Stomach (tissue), 8 donors: ENCODE measurements at regions not wholly inside any gene's neighbourhood (a gene's known extent, or its start where the extent isn't known, plus 50 kb on each side); places are given as distances from the start of the nearest gene placed in this dataset.
"Not testable (repeated sequence)": the region's sequence is repeated elsewhere in the genome, so short reads cannot be mapped to it uniquely, and the experiment has no call there.

Experiments
- DNase-seq, 2 donors: peaks; one replicate each; pipeline versions ENCODE4 v3.0.0 to v3.0.0-alpha.2; 2013 to 2019
- H3K27ac ChIP-seq, 5 donors: fragments of 200-600 bp in 4 of 5; sonication (generic) in 4 of 5; one replicate each; pipeline ENCODE4 v1.5.1; 2013 to 2019; ENCODE audit warnings: mild to moderate bottlenecking in 1 of 5, moderate library complexity in 1 of 5
- H3K27me3 ChIP-seq, 3 donors: fragments of 200-600 bp; sonication (generic); one replicate each; pipeline ENCODE4 v1.5.1; 2017 to 2019; ENCODE audit warnings: mixed run types in 1 of 3
- H3K36me3 ChIP-seq, 4 donors: fragments of 200-600 bp; sonication (generic); 1 replicate in 3 of 4; 2 replicates in 1 of 4; pipeline ENCODE4 v1.5.1; 2016 to 2019
- H3K4me1 ChIP-seq, 4 donors: fragments of 200-600 bp; sonication (generic); one replicate each; pipeline ENCODE4 v1.5.1; 2016 to 2019
- H3K4me3 ChIP-seq, 4 donors: fragments of 200-600 bp; sonication (generic) in 3 of 4; one replicate each; pipeline ENCODE4 v1.5.1; 2016 to 2019; ENCODE audit warnings: mild to moderate bottlenecking in 1 of 4
- H3K9me3 ChIP-seq, 4 donors: fragments of 200-600 bp; sonication (generic); one replicate each; pipeline ENCODE4 v1.5.1; 2016 to 2019
- EP300 ChIP-seq: sonication (generic); formaldehyde crosslinking; IDR thresholded peaks from one replicate; pipeline ENCODE4 v1.6.1; 2017; ENCODE audit warnings: antibody characterized with exemption
- POLR2A ChIP-seq, 4 donors: fragments of 450-650 bp; IDR thresholded peaks; one replicate each; pipeline ENCODE4 v1.6.1; 2016; ENCODE audit warnings: antibody characterized with exemption in 4 of 4, control low read depth in 2 of 4, mild to moderate bottlenecking in 1 of 4, moderate library complexity in 1 of 4
- POLR2AphosphoS5 ChIP-seq, 3 donors: sonication (generic); formaldehyde crosslinking; IDR thresholded peaks; one replicate each; pipeline ENCODE4 v1.6.1; 2016; ENCODE audit warnings: antibody characterized with exemption in 3 of 3
- WGBS, 5 donors: extraction: QIAGEN DNeasy Blood & Tissue Kit in 3 of 5; methylation state at CpG; one replicate each; pipeline versions ENCODE4 v1.1.5 to v1.1.7; 2013 to 2018; 5-methylcytosine and 5-hydroxymethylcytosine counted together
- intact Hi-C: fragments of 100-400 bp; cut with DNase I; formaldehyde crosslinking; loops from one replicate; pipeline ENCODE4 v1.15.1; 2023; ENCODE audit warnings: low total_unique reads
- TF ChIP-seq, protein P1 (sequence below), 7 experiments: fragments of 450-650 bp in 4 of 7; fragments of 200-600 bp in 3 of 7; sonication (generic) in 3 of 7; IDR thresholded peaks; one replicate each; pipeline ENCODE4 v1.5.1; 2016 to 2019; ENCODE audit warnings: antibody characterized with exemption in 7 of 7, control low read depth in 2 of 7, mild to moderate bottlenecking in 1 of 7
- donor health status: healthy with polysubstance abuse.
- donor health status: Bipolar disorder and iron deficiency.
- donor health status: healthy.

GRCh38 chr2:235105821-235106359, 154.1 kb downstream of the SH3BP4 start:
- Histone ChIP-seq H3K4me1 (peaks cover 0 to 4% (median 0%) of the 10 kb centered on the region in 4 donors), H3K36me3 (no peaks in the 10 kb centered on the region), H3K27me3 (no peaks in the 10 kb centered on the region), H3K9me3 (no peaks in the 10 kb centered on the region), H3K27ac (no peak overlapping the region), H3K4me3 (no peak overlapping the region)
- TF ChIP-seq POLR2AphosphoS5 (IDR thresholded peaks at IDR 0.05) (no peak), EP300 (no peak)
- no peak for DNase-seq
- intact Hi-C loops, result no loop called here
- WGBS, 5 donors, result 86 to 90% (median 88%) methylated on average over 18 to 19 of the region's 19 CpGs

DNA sequence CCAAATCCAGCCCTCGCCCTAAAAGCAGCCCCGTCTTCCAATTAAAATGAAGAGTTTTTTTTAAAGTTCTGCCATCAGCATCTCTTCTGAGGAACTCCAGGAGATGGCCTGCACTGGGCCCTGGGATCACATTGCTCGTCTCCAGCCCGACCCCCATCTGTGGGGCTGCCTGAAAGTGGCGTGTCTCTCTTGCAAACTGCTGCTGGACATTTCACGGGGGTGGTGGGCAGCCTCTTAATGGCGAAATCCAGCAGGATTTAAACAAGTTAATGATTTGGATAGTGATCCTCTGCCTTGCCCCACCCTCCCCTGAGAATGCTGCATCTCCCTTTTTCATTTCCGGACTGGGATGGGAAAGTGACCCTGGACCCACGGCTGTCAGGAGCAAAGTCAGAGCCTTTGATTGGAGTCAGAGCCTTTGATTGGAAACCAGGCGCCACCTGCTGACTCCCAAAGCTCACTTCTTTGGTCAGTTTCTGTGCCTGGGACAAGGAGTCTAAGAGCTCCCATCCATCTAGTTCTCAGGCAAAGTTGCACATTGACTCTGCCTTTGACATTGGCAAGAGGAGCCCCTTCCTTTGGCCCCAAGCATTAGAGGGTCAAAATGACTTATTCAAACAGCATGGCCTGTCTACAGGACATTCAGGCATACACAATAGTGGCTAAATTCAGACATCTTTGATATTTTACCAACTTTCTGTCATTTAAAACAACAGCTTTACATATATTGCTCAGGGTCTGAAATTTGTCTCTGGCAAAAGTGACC, 155.2 kb downstream of the SH3BP4 start:
- WGBS, 5 donors, result 48 to 55% (median 52%) methylated on average over 10 of the region's 10 CpGs
- intact Hi-C loops, result no loop called here

GRCh38 chr2:235107640-235107951, 155.8 kb downstream of the SH3BP4 start:
- H3K9me3 ChIP-seq, result no peaks in the 10 kb centered on the region
- peaks cover 0 to 4% (median 0%) of the 10 kb centered on the region in 4 donors for H3K4me1 ChIP-seq
- DNase-seq, result no peak
- H3K27ac ChIP-seq, result no peak overlapping the region
- no peak overlapping the region for H3K4me3 ChIP-seq
- WGBS, 5 donors, result 73 to 85% (median 82%) methylated on average over 3 of the region's 3 CpGs
- intact Hi-C loops, result no loop called here
- no peaks in the 10 kb centered on the region for H3K36me3 ChIP-seq
- no peaks in the 10 kb centered on the region for H3K27me3 ChIP-seq
- no peak for TF ChIP-seq POLR2AphosphoS5 (IDR thresholded peaks at IDR 0.05)
- TF ChIP-seq EP300, result no peak
- TF ChIP-seq, protein P1, sequence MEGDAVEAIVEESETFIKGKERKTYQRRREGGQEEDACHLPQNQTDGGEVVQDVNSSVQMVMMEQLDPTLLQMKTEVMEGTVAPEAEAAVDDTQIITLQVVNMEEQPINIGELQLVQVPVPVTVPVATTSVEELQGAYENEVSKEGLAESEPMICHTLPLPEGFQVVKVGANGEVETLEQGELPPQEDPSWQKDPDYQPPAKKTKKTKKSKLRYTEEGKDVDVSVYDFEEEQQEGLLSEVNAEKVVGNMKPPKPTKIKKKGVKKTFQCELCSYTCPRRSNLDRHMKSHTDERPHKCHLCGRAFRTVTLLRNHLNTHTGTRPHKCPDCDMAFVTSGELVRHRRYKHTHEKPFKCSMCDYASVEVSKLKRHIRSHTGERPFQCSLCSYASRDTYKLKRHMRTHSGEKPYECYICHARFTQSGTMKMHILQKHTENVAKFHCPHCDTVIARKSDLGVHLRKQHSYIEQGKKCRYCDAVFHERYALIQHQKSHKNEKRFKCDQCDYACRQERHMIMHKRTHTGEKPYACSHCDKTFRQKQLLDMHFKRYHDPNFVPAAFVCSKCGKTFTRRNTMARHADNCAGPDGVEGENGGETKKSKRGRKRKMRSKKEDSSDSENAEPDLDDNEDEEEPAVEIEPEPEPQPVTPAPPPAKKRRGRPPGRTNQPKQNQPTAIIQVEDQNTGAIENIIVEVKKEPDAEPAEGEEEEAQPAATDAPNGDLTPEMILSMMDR (IDR thresholded peaks at IDR 0.05), result no peak

More for the DNA sequence above, 155.2 kb downstream of the SH3BP4 start:
- H3K4me3 ChIP-seq, result no peak overlapping the region
- no peak overlapping the region for H3K27ac ChIP-seq
- TF ChIP-seq, protein P1 (IDR thresholded peaks at IDR 0.05), result peak in 5 of 7 experiments; percentile 36 to 66 (median 62)
- TF ChIP-seq POLR2AphosphoS5 (IDR thresholded peaks at IDR 0.05), result no peak
- TF ChIP-seq POLR2A (IDR thresholded peaks at IDR 0.05), result no peak
- no peaks in the 10 kb centered on the region for H3K36me3 ChIP-seq
- H3K4me1 ChIP-seq, result peaks cover 0 to 4% (median 0%) of the 10 kb centered on the region in 4 donors
- H3K27me3 ChIP-seq, result no peaks in the 10 kb centered on the region
- peak; percentile 69 to 87 for DNase-seq
- H3K9me3 ChIP-seq, result no peaks in the 10 kb centered on the region

DNA sequence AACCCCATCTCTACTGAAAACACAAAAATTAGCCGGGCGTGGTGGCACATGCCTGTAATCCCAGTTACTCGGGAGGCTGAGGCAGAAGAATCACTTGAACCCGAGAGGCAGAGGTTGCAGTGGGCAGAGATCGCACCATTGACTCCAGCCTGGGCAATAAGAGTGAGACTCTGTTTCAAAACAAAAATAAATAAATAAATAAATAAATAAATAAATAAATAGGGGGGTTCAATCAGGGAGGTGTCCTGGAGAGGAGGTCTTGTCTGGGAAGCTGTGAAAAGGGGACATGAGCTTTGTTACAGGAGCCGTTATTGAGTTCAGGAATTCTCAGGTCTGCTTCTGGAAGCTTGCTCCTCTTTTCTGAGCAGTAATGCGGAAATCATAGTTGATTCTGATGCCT, 157.7 kb downstream of the SH3BP4 start:
- H3K4me3 ChIP-seq, DNase-seq, H3K27ac ChIP-seq, intact Hi-C loops, H3K4me1 ChIP-seq, H3K9me3 ChIP-seq, H3K36me3 ChIP-seq, H3K27me3 ChIP-seq: not testable (repeated sequence)
- WGBS, 5 donors, result 91 to 98% (median 94%) methylated on average over 7 of the region's 7 CpGs

DNA sequence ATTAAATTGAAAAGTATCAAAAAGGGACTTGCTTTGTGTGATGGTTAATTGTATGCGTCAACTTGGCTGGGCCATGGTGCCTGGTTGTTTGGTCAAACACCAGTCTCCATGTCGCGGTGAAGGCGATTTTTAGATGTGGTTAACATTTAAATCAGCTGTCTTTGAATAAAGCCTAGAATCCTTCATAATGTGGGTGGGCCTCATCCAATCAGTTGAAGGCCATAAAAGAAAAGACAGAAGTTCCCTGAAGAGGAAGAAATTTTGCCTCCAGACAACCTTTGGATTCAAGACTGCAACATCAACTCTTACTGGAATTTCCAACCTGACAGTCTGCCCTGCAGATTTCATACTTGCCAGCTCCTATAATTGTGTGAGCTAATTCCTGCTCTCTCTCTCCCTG, 160.5 kb downstream of the SH3BP4 start:
- peaks cover 0 to 7% (median 0%) of the 10 kb centered on the region in 3 donors for H3K27me3 ChIP-seq
- WGBS, 5 donors, result 79 to 95% (median 84%) methylated on average over 4 of the region's 4 CpGs
- no peak overlapping the region for H3K27ac ChIP-seq
- DNase-seq, result no peak
- TF ChIP-seq, protein P1 (IDR thresholded peaks at IDR 0.05), result no peak
- TF ChIP-seq POLR2A (IDR thresholded peaks at IDR 0.05) (no peak), POLR2AphosphoS5 (IDR thresholded peaks at IDR 0.05) (no peak), EP300 (no peak)
- no peak overlapping the region for H3K4me3 ChIP-seq
- no peaks in the 10 kb centered on the region for H3K36me3 ChIP-seq
- intact Hi-C loops, result loop anchor here (5.0 to 10.0 kb wide), 2 partner anchors 565 to 978 kb away; no protein-coding TSS in a partner anchor
- H3K4me1 ChIP-seq, result no peaks in the 10 kb centered on the region
- no peaks in the 10 kb centered on the region for H3K9me3 ChIP-seq
